ENCODE measurements at regions not wholly inside any gene's neighbourhood (a gene's known extent, or its start where the extent isn't known, plus 50 kb on each side); places are given as distances from the start of the nearest gene placed in this dataset.

DNA sequence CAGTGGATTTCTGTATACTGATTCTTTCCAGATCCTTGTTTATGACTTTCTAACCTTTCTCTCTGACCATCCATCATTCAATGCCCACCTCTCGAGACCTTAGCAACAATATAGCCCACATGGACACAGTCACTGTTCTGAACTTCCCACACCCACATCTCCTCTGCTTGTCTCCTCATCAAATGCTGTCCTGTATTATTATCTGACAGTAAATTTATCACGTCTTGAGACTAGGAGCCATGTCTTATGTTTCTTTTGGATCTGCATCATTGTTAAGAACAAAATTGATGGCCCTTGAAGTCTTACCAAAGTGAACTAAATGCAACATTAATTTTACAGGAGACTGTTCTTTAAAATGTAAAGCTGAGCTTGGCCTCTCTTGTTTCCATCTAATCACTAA is 495.4 kb upstream of the KLF4 start:
- Histone ChIP-seq H3K4me3 (ENCODE audit: severe bottlenecking) (no peak overlapping the region), H3K27me3 (ENCODE audit: insufficient read depth, poor library complexity, severe bottlenecking) (no peaks in the 10 kb centered on the region), H3K4me1 (ENCODE audit: insufficient read depth, poor library complexity, severe bottlenecking) (no peaks in the 10 kb centered on the region), H3K27ac (ENCODE audit: poor library complexity, severe bottlenecking) (no peak overlapping the region), H3K9me3 (ENCODE audit: severe bottlenecking) (no peaks in the 10 kb centered on the region), H3K36me3 (ENCODE audit: low read depth) (no peaks in the 10 kb centered on the region)
- DNase-seq (ENCODE audit: low spot score), result no peak
- TF ChIP-seq, protein P1, sequence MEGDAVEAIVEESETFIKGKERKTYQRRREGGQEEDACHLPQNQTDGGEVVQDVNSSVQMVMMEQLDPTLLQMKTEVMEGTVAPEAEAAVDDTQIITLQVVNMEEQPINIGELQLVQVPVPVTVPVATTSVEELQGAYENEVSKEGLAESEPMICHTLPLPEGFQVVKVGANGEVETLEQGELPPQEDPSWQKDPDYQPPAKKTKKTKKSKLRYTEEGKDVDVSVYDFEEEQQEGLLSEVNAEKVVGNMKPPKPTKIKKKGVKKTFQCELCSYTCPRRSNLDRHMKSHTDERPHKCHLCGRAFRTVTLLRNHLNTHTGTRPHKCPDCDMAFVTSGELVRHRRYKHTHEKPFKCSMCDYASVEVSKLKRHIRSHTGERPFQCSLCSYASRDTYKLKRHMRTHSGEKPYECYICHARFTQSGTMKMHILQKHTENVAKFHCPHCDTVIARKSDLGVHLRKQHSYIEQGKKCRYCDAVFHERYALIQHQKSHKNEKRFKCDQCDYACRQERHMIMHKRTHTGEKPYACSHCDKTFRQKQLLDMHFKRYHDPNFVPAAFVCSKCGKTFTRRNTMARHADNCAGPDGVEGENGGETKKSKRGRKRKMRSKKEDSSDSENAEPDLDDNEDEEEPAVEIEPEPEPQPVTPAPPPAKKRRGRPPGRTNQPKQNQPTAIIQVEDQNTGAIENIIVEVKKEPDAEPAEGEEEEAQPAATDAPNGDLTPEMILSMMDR (IDR thresholded peaks at IDR 0.05; ENCODE audit: poor library complexity, severe bottlenecking), result no peak
- no peak for ATAC-seq (ENCODE audit: low read depth)

DNA sequence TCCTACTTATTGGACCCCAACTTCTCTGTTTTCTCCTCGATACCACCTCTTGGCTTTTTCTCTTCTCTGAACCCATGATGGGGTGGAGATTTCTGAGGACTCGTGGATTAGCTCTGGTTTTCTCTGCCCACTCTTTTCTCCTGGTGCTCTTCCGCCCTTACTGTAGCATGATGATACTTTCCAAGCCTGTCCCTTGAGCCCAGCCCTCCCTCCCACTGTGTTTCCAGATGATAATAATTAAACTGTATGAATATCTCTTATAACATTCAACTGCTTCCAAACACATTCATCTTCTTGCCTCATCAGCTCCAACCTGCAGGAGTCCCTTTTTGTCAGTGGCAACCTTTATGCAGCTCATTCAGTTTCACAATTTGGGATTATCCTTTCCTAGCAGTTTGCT is 494.2 kb upstream of the KLF4 start:
- no peaks in the 10 kb centered on the region for H3K4me1 ChIP-seq (ENCODE audit: insufficient read depth, poor library complexity, severe bottlenecking)
- H3K27me3 ChIP-seq (ENCODE audit: insufficient read depth, poor library complexity, severe bottlenecking), result no peaks in the 10 kb centered on the region
- H3K4me3 ChIP-seq (ENCODE audit: severe bottlenecking), result no peak overlapping the region
- DNase-seq (ENCODE audit: low spot score) (no peak), ATAC-seq (ENCODE audit: low read depth) (no peak)
- H3K36me3 ChIP-seq (ENCODE audit: low read depth), result no peaks in the 10 kb centered on the region
- no peak overlapping the region for H3K27ac ChIP-seq (ENCODE audit: poor library complexity, severe bottlenecking)
- TF ChIP-seq, protein P1 (IDR thresholded peaks at IDR 0.05; ENCODE audit: poor library complexity, severe bottlenecking), result no peak
- no peaks in the 10 kb centered on the region for H3K9me3 ChIP-seq (ENCODE audit: severe bottlenecking)

DNA sequence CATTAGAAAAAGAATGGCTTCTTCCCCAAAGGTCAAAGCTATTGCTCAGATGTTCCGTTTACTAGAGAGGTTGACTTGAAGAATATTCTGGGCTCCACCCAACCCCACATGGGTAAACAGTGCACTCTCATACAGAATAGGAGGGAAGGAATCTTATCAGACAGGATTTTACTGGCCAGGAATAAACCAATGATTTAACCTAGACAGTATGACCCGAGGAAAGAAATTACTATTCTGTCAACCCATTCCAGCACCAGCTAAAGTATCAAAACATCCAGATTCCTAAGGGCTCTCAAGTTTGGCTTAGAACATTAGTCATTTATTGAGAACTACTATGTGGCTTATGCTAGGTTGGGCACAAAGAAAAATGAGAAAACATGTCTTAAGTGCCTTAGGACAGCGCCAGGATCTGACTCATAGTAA is 493.6 kb upstream of the KLF4 start:
- H3K9me3 ChIP-seq (ENCODE audit: severe bottlenecking), result no peaks in the 10 kb centered on the region
- TF ChIP-seq, protein P1 (IDR thresholded peaks at IDR 0.05; ENCODE audit: poor library complexity, severe bottlenecking), result no peak
- no peak overlapping the region for H3K4me3 ChIP-seq (ENCODE audit: severe bottlenecking)
- ATAC-seq (ENCODE audit: low read depth) (no peak), DNase-seq (ENCODE audit: low spot score) (no peak)
- H3K27ac ChIP-seq (ENCODE audit: poor library complexity, severe bottlenecking), result no peak overlapping the region
- H3K27me3 ChIP-seq (ENCODE audit: insufficient read depth, poor library complexity, severe bottlenecking), result no peaks in the 10 kb centered on the region
- H3K36me3 ChIP-seq (ENCODE audit: low read depth), result no peaks in the 10 kb centered on the region
- no peaks in the 10 kb centered on the region for H3K4me1 ChIP-seq (ENCODE audit: insufficient read depth, poor library complexity, severe bottlenecking)

DNA sequence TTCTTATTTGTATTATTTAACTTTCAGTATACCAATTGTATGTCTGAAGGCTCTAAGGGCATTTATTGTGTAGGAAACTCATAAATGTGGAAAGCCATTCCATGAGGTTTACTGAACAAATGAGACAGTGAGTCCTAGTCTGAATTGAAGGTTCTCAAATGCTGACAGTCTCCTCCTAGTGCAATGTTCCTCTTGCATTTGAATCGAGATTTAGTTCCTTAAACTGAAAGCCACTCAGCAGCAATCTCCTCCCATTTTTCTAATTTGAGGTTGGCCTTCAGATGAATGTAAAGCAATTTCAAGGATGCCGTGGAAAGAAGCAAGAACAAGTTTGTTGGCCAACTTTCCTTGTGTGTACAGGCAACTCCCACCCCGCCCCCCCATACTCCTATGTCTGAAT is 493.2 kb upstream of the KLF4 start:
- Histone ChIP-seq H3K27me3 (ENCODE audit: insufficient read depth, poor library complexity, severe bottlenecking) (no peaks in the 10 kb centered on the region), H3K4me1 (ENCODE audit: insufficient read depth, poor library complexity, severe bottlenecking) (no peaks in the 10 kb centered on the region), H3K4me3 (ENCODE audit: severe bottlenecking) (no peak overlapping the region), H3K36me3 (ENCODE audit: low read depth) (no peaks in the 10 kb centered on the region), H3K27ac (ENCODE audit: poor library complexity, severe bottlenecking) (no peak overlapping the region), H3K9me3 (ENCODE audit: severe bottlenecking) (no peaks in the 10 kb centered on the region)
- TF ChIP-seq, protein P1 (IDR thresholded peaks at IDR 0.05; ENCODE audit: poor library complexity, severe bottlenecking), result no peak
- DNase-seq (ENCODE audit: low spot score) (no peak), ATAC-seq (ENCODE audit: low read depth) (no peak)

DNA sequence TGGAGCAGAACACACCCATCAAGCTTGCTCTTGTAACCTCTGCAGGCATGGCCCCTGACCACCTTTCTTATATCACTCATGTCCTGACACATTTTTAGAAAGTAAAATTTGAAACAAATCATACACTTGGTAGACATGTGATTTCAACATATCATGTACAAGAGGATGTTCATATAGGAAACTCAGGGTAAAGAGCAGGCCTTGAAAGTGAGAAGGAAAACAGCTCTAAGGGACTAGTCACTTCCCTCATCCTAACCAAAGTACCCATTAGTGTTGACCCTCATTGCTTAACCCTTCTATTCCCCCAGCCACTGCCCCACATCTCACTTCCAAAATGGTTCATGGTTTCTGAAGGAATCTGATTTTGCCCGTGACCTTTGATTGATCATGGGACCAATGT is 492.4 kb upstream of the KLF4 start:
- Histone ChIP-seq H3K4me3 (ENCODE audit: severe bottlenecking) (no peak overlapping the region), H3K4me1 (ENCODE audit: insufficient read depth, poor library complexity, severe bottlenecking) (no peaks in the 10 kb centered on the region), H3K9me3 (ENCODE audit: severe bottlenecking) (no peaks in the 10 kb centered on the region), H3K36me3 (ENCODE audit: low read depth) (no peaks in the 10 kb centered on the region), H3K27ac (ENCODE audit: poor library complexity, severe bottlenecking) (no peak overlapping the region), H3K27me3 (ENCODE audit: insufficient read depth, poor library complexity, severe bottlenecking) (no peaks in the 10 kb centered on the region)
- ATAC-seq (ENCODE audit: low read depth), result no peak
- TF ChIP-seq, protein P1 (IDR thresholded peaks at IDR 0.05; ENCODE audit: poor library complexity, severe bottlenecking), result no peak
- DNase-seq (ENCODE audit: low spot score), result no peak

All from RWPE2 (cell line).